HG03103 (cell line): ENCODE measurements at regions not wholly inside any gene's neighbourhood (a gene's known extent, or its start where the extent isn't known, plus 50 kb on each side); places are given as distances from the start of the nearest gene placed in this dataset.

Source experiments
- ATAC-seq: cut with Tn5 transposase; IDR thresholded peaks from one replicate; pipeline ENCODE4 v1.9.1; 2021; ENCODE audit warnings: low read depth; ENCODE audit not compliant: unreplicated experiment

- ATAC-seq, result no peak
These were observed 149.7 kb downstream of the INHBB start for GRCh38 chr2:120495586-120495985.

- ATAC-seq, result no peak
These were observed 150.3 kb downstream of the INHBB start for GRCh38 chr2:120496235-120496634.

- no peak for ATAC-seq
These were observed 150.8 kb downstream of the INHBB start for GRCh38 chr2:120496759-120497158.

- no peak for ATAC-seq
These were observed 151.5 kb downstream of the INHBB start for GRCh38 chr2:120497261-120497977.

- ATAC-seq, result no peak
These were observed 152.2 kb downstream of the INHBB start for GRCh38 chr2:120498121-120498520.

- no peak for ATAC-seq
These were observed 152.8 kb downstream of the INHBB start for GRCh38 chr2:120498576-120499394.

DNA sequence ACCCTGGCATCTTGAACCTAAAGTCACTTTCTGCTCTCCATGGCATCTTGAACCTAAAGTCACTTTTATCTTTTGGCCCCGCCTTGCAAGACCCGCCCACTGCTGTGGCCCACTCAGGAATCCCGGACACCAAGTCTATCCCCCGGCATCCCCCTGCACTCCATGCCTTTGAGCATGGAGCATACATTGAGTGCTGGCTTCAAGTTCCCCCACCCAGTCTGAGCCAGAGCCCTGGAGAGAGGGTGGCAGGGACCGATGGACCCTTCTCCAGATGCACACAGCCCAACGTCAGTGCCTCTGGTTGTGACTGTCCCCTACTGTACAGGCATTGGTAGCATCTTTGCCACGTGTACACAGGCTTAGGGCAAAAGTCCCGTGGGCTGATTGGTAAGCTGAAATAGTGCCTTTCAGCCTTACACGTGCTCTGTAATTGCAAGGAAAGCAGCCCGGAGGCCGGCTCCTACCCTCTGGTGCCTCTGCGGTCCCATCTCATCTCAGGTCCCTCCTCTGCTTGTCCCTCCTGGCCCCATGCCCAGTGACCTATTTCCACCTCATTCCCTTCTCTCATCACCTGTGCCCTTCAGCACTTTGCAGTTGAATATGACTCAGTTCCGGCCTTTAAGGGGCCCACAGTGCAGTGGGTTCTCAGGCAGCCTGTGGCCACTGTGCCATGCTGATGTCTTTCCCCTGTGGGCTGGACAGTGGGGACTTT, 154.0 kb downstream of the INHBB start:
- ATAC-seq, result no peak

- ATAC-seq, result no peak
These were observed 155.7 kb downstream of the INHBB start for GRCh38 chr2:120501591-120501990.

DNA sequence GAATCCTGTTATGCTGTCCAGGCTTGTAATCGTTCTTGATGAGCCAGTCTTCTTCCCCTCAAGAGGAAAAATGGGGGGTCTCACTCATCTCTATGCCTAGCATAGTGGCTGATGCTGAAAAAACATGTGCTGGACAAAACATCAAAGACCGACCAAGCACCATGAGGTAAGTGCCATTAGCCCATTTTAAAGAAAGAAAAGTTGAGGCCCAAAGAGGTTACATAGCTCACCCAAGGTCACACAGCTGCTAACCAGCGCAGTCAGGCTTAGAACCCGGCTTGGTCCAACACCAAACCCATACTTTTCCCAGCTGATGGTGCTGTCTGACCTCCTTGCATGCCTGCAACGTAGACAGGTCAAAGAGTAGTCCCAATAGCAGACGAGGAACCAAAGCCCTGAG, 156.4 kb downstream of the INHBB start:
- no peak for ATAC-seq

DNA sequence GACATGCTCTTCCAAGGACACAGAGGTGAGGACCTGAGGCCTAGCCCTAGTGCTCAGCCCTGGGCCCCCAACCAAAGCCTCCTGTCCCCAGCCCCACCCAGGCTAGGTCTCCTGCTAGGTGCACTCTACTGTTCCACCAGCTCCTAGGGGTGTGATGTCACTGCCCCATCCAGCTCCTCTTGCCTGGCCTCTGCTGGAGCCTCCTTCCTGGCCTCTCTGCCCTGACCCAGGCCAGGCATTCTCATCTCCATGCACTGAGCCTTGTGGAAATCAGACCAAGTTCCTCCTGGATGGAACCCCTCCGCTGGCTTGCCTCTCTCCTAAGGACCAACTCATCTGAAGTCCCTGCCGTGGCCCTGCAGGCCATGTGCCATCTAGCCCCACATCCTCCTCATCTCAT, 156.8 kb downstream of the INHBB start:
- no peak for ATAC-seq

DNA sequence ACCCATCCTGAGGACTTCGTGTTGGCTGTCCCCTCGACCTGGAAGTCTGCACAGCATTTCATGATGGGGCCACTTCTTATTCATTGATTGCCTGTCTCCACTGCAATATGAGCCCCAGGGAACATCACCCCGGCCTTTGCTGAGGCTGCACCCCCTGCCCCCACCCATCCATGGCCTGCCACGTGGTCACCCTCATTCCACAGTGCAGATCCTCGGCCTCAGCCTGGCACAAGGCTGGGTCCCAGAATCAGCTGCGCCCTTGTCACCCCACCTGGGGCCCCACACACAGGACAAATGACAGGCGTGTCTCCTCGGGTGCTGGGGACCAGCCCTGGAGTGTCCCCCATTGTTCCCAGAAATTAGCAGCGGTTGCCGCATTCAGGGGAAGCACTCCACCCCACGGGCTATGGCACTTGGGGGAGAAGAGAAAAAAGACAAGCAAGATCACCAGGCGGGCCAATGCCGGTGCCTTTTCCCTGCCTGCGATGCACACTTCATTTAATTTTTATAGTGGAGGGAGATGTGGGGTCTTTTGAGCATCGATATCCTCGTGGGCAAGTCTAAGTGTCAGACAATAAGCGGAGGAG, 157.4 kb downstream of the INHBB start:
- no peak for ATAC-seq

DNA sequence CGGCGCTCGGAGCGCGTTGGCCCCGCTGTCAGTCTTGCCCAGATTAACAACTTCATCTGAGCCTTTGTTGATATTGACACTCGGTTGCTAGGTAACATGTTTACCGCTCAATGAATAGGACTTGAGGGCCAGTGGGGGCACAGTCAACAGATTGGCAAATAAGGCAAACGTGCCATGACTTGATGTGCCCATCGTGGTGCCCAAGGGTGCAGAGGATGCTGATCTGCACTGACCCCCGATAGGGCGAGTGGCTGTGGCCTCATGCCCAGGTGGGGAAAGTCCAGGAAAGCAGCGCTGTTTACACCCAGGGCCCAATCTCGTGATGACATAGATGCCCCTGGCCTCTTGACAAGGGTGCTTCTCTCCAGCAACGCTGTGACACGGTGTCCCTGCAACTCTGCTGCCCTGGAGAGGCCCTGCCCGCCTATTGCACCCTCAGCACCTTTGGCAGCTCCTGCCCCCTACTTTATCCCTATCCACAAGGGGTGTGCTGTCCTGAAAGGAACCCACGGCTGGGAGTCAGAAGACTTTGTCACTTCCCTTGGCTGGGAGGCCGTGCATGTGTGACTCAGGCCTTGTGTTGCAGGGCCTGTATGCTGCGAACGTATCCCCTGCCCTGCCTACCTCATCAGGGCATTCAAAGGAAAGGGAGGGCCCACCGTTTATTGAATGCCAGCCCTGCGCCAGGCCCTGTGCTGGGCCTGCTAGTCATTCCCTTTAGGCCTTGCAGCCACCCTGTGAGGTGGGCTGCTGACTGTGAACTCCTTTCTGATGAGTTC, 158.0 kb downstream of the INHBB start:
- no peak for ATAC-seq

DNA sequence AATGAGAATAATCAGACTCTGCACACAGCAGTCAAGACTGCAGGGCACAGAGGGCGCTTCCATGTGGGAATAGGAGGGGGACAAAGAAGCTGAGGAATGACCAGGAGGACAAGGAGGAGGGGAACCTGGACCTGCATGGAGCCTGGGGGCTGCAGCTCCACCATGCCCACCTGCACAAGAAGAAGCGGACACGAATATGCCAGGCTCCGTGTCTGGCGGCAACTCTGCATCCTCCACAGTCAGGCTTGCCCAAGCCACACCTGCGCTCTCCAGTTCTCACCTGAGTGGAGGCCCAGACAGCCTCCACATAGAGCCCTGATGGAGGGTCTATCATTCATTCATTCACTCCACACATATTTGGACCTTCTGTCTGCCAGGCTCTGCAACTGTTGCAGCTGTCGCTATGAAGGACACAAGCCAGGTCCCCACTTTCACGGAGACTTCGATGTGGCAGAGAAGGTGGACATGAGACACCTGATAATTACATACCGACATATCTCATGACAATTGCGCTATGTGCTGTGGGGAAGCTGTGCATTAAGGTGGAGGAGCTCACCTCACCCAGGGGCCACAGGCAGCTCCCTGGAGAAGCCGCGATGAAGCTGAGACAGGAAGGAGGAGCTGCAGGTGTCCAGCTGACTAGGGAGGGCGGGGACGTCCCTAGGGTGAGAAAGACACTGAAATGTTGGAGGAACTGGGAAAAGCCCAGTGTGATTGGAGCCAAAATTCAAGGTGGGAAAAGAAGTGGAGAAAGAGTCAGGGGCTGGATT, 159.2 kb downstream of the INHBB start:
- no peak for ATAC-seq

DNA sequence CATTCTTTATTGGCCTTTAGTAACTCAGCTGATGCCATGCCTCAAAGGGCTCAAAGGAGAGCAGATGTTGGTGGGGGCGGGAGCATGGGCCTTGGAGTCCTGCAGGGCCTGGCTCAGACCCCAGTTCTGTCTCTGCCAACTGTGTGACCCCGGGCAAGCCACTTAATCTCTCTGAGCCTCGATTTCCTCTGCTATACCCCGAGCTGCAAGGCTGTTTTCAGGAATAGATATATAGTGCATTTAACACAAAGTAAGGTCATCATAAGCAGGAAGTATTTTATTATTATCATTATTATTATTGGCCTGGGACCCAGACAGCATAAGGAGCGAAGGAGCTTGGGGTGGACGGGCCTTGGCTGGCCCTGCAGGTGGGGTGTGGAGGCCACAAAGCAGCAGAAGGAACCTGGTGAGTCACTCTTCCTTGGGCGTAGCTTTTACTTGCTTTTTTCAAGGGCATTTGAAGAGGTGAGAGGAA, 162.7 kb downstream of the INHBB start:
- no peak for ATAC-seq

- ATAC-seq, result no peak
These were observed 163.4 kb downstream of the INHBB start for GRCh38 chr2:120509213-120509815.

DNA sequence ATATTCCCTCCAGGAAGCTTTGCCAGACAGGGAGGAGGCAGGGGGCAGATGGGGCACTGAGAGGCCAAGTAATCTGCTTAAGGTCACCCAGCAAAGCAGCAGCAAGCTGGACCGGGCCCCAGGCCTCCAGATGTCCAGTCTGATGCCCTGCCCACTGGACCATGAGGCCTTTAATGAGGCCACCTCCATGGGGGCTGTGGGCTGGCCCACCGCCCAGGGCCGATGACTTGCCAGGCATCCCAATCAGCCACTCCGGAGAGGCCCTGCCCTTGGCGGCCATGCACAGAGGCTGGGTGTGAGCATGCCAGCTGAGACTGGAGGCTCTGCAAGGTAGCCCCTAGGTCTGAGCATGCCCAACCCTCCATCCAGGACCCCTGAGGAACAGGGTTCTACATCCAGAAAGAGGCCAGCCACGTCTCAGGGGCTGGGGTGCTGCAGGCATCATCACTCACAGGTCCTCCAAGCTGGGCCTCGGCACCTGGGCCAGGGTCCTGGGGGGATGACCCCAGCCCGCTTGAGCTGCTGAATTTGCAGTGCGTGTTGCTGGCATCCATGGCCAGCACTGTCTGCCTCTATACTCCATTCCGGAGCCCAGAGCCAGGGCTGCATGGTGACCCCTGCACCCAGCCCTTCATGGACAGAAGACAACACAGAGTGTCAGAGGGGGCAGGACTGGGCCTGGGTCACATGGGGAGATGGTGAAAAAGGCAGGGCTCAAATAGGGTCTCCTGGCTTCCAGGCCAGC, 164.2 kb downstream of the INHBB start:
- ATAC-seq, result no peak

DNA sequence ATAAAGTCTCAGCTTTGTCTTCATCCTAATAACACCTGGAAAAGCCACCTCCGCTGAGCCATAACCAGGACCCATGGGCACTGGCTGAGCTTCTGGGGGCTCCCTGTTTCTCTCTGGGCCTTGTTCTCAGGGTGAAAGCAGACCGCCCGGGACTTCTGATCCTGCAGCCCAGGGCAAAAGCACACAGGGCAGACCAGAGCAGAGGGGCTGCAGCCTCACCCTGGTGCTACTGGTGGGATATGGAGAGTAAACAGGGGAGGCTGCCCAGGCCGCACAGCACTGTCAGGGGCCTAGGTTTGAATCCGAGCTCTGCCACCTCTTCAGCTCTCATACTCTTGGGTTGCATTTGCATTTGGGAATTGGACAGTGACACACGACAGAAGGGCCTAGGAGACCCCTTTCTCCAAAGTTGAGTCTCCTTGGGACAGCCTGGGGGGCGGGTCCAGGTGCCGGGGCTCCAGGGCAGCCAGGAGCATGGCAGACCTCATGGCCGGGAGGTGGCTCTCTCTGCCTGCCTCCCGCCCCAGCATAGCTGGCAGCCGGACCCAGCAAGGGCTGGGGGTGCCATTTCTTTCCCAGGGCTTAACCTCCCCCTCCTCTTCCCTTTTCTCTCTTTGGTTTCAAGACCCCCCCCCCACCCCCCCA, 164.9 kb downstream of the INHBB start:
- ATAC-seq, result no peak

GRCh38 chr2:120511536-120511935, 165.6 kb downstream of the INHBB start:
- ATAC-seq, result no peak
